Astrocyte (in vitro differentiated cells and primary cell): ENCODE measurements at regions not wholly inside any gene's neighbourhood (a gene's known extent, or its start where the extent isn't known, plus 50 kb on each side); places are given as distances from the start of the nearest gene placed in this dataset.

Experiments used
- CTCF ChIP-seq: IDR thresholded peaks from 2 replicates; pipeline ENCODE4 v1.5.1; 2011; ENCODE audit warnings: low read depth, mild to moderate bottlenecking, inconsistent platforms, low read length, moderate library complexity; ENCODE audit not compliant: insufficient read depth
- EZH2 ChIP-seq: IDR thresholded peaks from 2 replicates; pipeline ENCODE4 v1.6.1; 2012; ENCODE audit warnings: mild to moderate bottlenecking, low read length, inconsistent platforms; ENCODE audit not compliant: insufficient read depth

- TF ChIP-seq CTCF: no peak
- TF ChIP-seq EZH2: no peak
Measured at GRCh38 chr2:206855585-206856433, 83.5 kb upstream of the CPO start.
